Hepatocyte (in vitro differentiated cells): ENCODE measurements at regions not wholly inside any gene's neighbourhood (a gene's known extent, or its start where the extent isn't known, plus 50 kb on each side); places are given as distances from the start of the nearest gene placed in this dataset.

ENCODE experiments used
- DNase-seq: peaks from one replicate; pipeline ENCODE4 v3.0.0-alpha.2; 2016; ENCODE audit warnings: low spot score
- H2AFZ ChIP-seq: fragments of 200-600 bp; sonication (generic); 2 replicates; pipeline ENCODE4 v1.6.0; 2016; ENCODE audit warnings: antibody characterized with exemption, mild to moderate bottlenecking
- H3K27ac ChIP-seq: fragments of 200-600 bp; sonication (generic); 2 replicates; pipeline ENCODE4 v1.5.1; 2016; ENCODE audit warnings: mild to moderate bottlenecking
- H3K27me3 ChIP-seq: fragments of 200-600 bp; sonication (generic); 2 replicates; pipeline ENCODE4 v1.6.1; 2016
- H3K36me3 ChIP-seq: fragments of 200-600 bp; sonication (generic); replicated peaks from 2 replicates; pipeline ENCODE4 v1.5.1; 2016; ENCODE audit warnings: low read depth; ENCODE audit not compliant: insufficient read depth
- H3K4me1 ChIP-seq: fragments of 200-600 bp; sonication (generic); 2 replicates; pipeline ENCODE4 v1.5.1; 2016; ENCODE audit warnings: mild to moderate bottlenecking, moderate library complexity; ENCODE audit not compliant: insufficient read depth
- H3K4me2 ChIP-seq: fragments of 200-600 bp; sonication (generic); 2 replicates; pipeline ENCODE4 v1.6.0; 2016
- H3K4me3 ChIP-seq: fragments of 200-600 bp; sonication (generic); 2 replicates; pipeline ENCODE4 v1.5.1; 2016; ENCODE audit warnings: mild to moderate bottlenecking
- H3K79me2 ChIP-seq: fragments of 200-600 bp; sonication (generic); 2 replicates; pipeline ENCODE4 v1.6.0; 2017; ENCODE audit warnings: mild to moderate bottlenecking
- H3K9me2 ChIP-seq: fragments of 200-600 bp; sonication (generic); replicated peaks from 2 replicates; pipeline ENCODE4 v1.6.0; 2017; ENCODE audit warnings: mild to moderate bottlenecking; ENCODE audit not compliant: insufficient read depth
- H3K9me3 ChIP-seq: fragments of 200-600 bp; sonication (generic); 2 replicates; pipeline ENCODE4 v1.5.1; 2016; ENCODE audit warnings: low read depth, mild to moderate bottlenecking
- H4K20me1 ChIP-seq: fragments of 200-600 bp; sonication (generic); 2 replicates; pipeline ENCODE4 v1.6.0; 2016; ENCODE audit warnings: mild to moderate bottlenecking; ENCODE audit not compliant: insufficient read depth, poor library complexity, severe bottlenecking
- CTCF ChIP-seq: fragments of 200-600 bp; sonication (generic); IDR thresholded peaks from 2 replicates; pipeline ENCODE4 v1.5.1; 2016; ENCODE audit warnings: antibody characterized with exemption, mild to moderate bottlenecking; ENCODE audit not compliant: poor library complexity
- EZH2 ChIP-seq: fragments of 200-600 bp; sonication (generic); IDR thresholded peaks from 2 replicates; pipeline ENCODE4 v1.6.1; 2016; ENCODE audit warnings: antibody characterized with exemption, mild to moderate bottlenecking, borderline replicate concordance
- EZH2phosphoT487 ChIP-seq: fragments of 200-600 bp; sonication (generic); IDR thresholded peaks from one replicate; pipeline ENCODE4 v1.6.1; 2018; ENCODE audit warnings: antibody characterized with exemption, mild to moderate bottlenecking, low read depth, moderate library complexity; ENCODE audit not compliant: unreplicated experiment, severe bottlenecking
- WGBS: methylation state at CpG from one replicate; pipeline ENCODE4 v1.1.6; 2016; ENCODE audit warnings: low lambda C conversion rate; ENCODE audit errors: missing lambda C conversion rate; 5-methylcytosine and 5-hydroxymethylcytosine counted together

- no peaks in the 10 kb centered on the region for H3K9me3 ChIP-seq
- no peaks in the 10 kb centered on the region for H3K4me1 ChIP-seq
- no peak overlapping the region for H3K4me2 ChIP-seq
- 45% methylated on average over 2 of the region's 2 CpGs for WGBS
- H4K20me1 ChIP-seq, result no peaks in the 10 kb centered on the region
- no peak for DNase-seq
- no peaks in the 10 kb centered on the region for H3K36me3 ChIP-seq
- no peak for TF ChIP-seq CTCF
- no peak for TF ChIP-seq EZH2phosphoT487
- H3K9me2 ChIP-seq, result no peaks in the 10 kb centered on the region
- H3K27me3 ChIP-seq, result no peaks in the 10 kb centered on the region
- H3K79me2 ChIP-seq, result no peaks in the 10 kb centered on the region
- no peak overlapping the region for H2AFZ ChIP-seq
- no peak overlapping the region for H3K27ac ChIP-seq
- no peak overlapping the region for H3K4me3 ChIP-seq
Observed at GRCh38 chr11:98107736-98108135, 913.0 kb upstream of the CNTN5 start.

GRCh38 chr11:98110030-98110429 is 910.7 kb upstream of the CNTN5 start:
- Histone ChIP-seq H3K79me2 (no peaks in the 10 kb centered on the region), H4K20me1 (no peaks in the 10 kb centered on the region), H3K36me3 (no peaks in the 10 kb centered on the region), H3K27me3 (no peaks in the 10 kb centered on the region), H3K9me3 (no peaks in the 10 kb centered on the region), H3K9me2 (no peaks in the 10 kb centered on the region), H3K4me1 (no peaks in the 10 kb centered on the region), H2AFZ (no peak overlapping the region), H3K27ac (no peak overlapping the region), H3K4me3 (no peak overlapping the region), H3K4me2 (no peak overlapping the region)
- 91% methylated on average over 5 of the region's 5 CpGs for WGBS
- no peak for DNase-seq
- TF ChIP-seq EZH2phosphoT487, result no peak
- TF ChIP-seq EZH2, result no peak
- TF ChIP-seq CTCF, result no peak

- WGBS, result 52% methylated on average over 1 of the region's 1 CpG
- Histone ChIP-seq H3K36me3 (no peaks in the 10 kb centered on the region), H4K20me1 (no peaks in the 10 kb centered on the region), H3K27me3 (no peaks in the 10 kb centered on the region), H3K27ac (no peak overlapping the region), H3K4me2 (no peak overlapping the region), H3K9me2 (no peaks in the 10 kb centered on the region), H3K79me2 (no peaks in the 10 kb centered on the region), H3K4me1 (no peaks in the 10 kb centered on the region), H2AFZ (no peak overlapping the region), H3K9me3 (no peaks in the 10 kb centered on the region), H3K4me3 (no peak overlapping the region)
- DNase-seq, result no peak
- TF ChIP-seq CTCF, result no peak
- TF ChIP-seq EZH2phosphoT487, result no peak
Observed at GRCh38 chr11:98115873-98116272, 904.9 kb upstream of the CNTN5 start.

- H3K27ac ChIP-seq, result no peak overlapping the region
- no peaks in the 10 kb centered on the region for H3K36me3 ChIP-seq
- no peak overlapping the region for H3K4me2 ChIP-seq
- no peak overlapping the region for H2AFZ ChIP-seq
- no peaks in the 10 kb centered on the region for H3K27me3 ChIP-seq
- H3K4me3 ChIP-seq, result no peak overlapping the region
- H4K20me1 ChIP-seq, result no peaks in the 10 kb centered on the region
- H3K9me3 ChIP-seq, result no peaks in the 10 kb centered on the region
- DNase-seq, result no peak
- H3K9me2 ChIP-seq, result no peaks in the 10 kb centered on the region
- no peaks in the 10 kb centered on the region for H3K4me1 ChIP-seq
- no peaks in the 10 kb centered on the region for H3K79me2 ChIP-seq
- TF ChIP-seq EZH2 (no peak), CTCF (no peak), EZH2phosphoT487 (no peak)
Observed at GRCh38 chr11:98130117-98130625, 890.6 kb upstream of the CNTN5 start.
